ENCODE measurements at regions not wholly inside any gene's neighbourhood (a gene's known extent, or its start where the extent isn't known, plus 50 kb on each side); places are given as distances from the start of the nearest gene placed in this dataset.

GRCh38 chr6:88365656-88366055 lies 199.5 kb upstream of the CNR1 start:
- TF ChIP-seq CTCF (IDR thresholded peaks at IDR 0.05) (no peak), POLR2A (IDR thresholded peaks at IDR 0.05) (no peak)

All from right lobe of liver (tissue), 4 donors.